ENCODE measurements at regions not wholly inside any gene's neighbourhood (a gene's known extent, or its start where the extent isn't known, plus 50 kb on each side); places are given as distances from the start of the nearest gene placed in this dataset.

DNA sequence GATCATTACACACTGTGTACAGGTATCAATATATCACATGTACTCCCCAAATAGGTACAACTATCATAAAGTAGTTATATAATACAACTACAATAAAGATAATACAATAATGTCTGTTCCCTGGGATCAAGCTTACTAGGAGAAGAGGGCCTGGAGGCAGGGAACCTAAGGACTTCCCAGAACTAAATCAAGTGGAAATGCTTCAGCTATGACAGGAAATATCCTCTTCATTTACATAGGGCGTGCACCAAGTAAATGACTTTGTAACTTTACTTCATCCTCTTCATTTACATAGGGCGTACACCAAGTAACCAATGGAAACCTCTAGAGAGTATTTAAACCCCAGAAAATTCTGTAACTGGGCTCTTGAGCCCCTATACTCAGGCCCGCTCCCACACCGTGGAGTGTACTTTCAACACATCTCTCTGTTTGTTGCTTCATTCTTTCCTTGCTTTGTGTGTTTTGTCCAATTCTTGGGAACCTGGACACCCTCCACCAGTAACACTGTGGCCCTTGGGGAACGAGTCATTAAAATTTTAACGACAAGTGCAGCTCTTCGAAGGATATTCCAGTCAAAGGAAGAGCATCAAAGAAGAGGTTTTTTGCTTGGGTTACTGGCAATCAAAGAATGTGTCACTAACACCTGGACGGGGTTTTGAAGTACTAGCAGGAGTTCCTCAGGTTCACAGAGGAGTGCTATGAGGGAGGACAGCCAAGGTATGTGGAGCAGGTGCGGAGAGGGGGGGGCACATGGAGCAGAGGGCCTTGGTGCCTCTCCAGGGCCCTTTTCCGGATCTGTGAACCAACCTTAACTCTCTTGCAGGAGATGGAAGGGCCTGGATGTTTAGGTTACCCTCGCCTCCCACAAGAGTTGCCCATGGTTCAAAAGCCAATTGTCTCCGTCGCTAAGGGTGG lies 106.6 kb upstream of the DAP start:
- Mint-ChIP-seq H3K36me3 (ENCODE audit: low read depth) (no peaks in the 10 kb centered on the region), H3K27me3 (peaks cover 2% of the 10 kb centered on the region)
- CTCF ChIA-PET, result no interaction called here

DNA sequence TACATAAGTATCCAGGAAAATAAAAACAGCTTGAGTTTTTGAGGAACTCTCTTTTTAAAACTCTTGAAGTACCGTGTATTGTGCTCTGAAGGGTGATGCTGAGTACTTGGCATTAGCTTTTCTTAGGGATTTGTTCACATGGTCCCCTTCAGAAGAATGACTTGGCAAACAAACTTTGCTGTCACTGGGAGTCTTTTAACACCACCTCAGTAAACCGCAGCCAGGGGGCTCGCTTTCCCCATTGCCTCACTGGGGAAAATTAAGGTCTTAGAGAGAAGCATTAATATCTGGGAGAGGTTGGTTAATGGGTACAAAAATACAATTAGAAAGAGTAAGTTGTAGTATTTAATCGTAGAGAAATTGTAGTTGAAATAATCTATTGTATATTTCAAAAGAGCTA lies 105.9 kb upstream of the DAP start:
- H3K4me3 Mint-ChIP-seq, result no peak overlapping the region
- peaks cover 2% of the 10 kb centered on the region for H3K27me3 Mint-ChIP-seq
- ChIA-PET POLR2A (no interaction called here), CTCF (no interaction called here)
- no peak for DNase-seq
- H3K27ac Mint-ChIP-seq, result no peak overlapping the region
- H3K4me1 Mint-ChIP-seq, result no peaks in the 10 kb centered on the region
- no peaks in the 10 kb centered on the region for H3K36me3 Mint-ChIP-seq (ENCODE audit: low read depth)
- H3K9me3 Mint-ChIP-seq, result no peaks in the 10 kb centered on the region

More for the DNA sequence above, 106.6 kb upstream of the DAP start:
- no peak for DNase-seq
- Mint-ChIP-seq H3K27ac (no peak overlapping the region), H3K4me3 (no peak overlapping the region), H3K4me1 (no peaks in the 10 kb centered on the region), H3K9me3 (no peaks in the 10 kb centered on the region)
- POLR2A ChIA-PET, result no interaction called here

DNA sequence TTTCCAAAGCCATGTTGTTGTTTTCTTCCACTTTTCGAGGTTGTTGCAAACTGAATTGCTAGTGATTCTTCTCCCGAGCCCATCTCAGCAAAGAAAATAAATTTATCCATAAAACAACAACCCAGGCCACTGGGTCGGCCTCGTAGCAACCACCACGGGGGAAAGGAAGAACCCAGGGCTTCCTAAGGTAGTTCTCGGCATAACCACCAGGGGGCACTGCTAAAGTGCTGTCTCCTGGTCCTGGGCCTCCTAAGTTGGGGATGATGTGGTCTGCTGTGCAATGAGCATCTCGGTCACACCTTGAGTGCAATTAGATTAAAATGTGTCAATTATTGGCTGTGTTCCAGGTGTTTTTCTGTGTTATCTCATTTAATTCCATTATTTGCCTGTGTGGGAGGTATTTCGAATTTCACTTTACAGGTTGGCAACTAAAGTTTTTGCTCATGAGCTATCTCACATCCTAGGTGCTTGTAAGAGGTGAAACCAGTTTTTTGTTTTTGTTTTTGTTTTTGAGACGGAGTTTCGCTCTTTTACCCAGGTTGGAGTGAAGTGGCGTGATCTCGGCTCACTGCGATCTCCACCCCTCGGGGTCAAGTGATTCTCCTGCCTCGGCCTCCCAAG lies 102.8 kb upstream of the DAP start:
- Mint-ChIP-seq H3K4me3 (no peak overlapping the region), H3K36me3 (ENCODE audit: low read depth) (no peaks in the 10 kb centered on the region), H3K27me3 (peaks cover 2% of the 10 kb centered on the region), H3K4me1 (no peaks in the 10 kb centered on the region), H3K27ac (no peak overlapping the region), H3K9me3 (no peaks in the 10 kb centered on the region)
- CTCF ChIA-PET, result interaction anchor here (0.9 kb wide), 1 partner anchor 9 kb away, joined by 3 read pairs; no protein-coding TSS in a partner anchor
- POLR2A ChIA-PET, result no interaction called here
- peak; percentile 59 for DNase-seq

DNA sequence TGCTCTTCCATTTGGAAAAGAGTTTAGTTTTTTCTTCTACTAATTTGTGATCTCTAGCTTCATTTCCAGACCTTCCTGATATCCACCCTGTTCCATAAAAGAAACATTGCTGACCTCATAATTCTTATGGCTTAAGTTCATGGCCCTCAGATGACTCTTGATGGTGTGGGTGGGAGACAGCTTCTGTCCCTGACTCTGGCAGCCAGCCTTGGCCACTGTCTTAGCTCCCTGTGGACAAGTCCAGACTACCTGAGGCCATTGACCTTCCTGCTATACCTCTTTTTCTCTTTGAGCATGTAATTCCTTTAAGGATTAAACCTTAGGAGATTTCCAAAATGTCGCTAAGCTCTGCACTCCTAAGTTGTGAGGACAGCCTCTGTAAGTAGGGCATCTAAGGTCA lies 101.1 kb upstream of the DAP start:
- CTCF ChIA-PET, result no interaction called here
- POLR2A ChIA-PET, result interaction anchor here (0.7 kb wide), 1 partner anchor 411 kb away, joined by 4 read pairs; no protein-coding TSS in a partner anchor
- DNase-seq, result no peak
- H3K36me3 Mint-ChIP-seq (ENCODE audit: low read depth), result no peaks in the 10 kb centered on the region
- no peaks in the 10 kb centered on the region for H3K9me3 Mint-ChIP-seq
- H3K4me3 Mint-ChIP-seq, result no peak overlapping the region
- no peaks in the 10 kb centered on the region for H3K4me1 Mint-ChIP-seq
- peaks cover 7% of the 10 kb centered on the region for H3K27me3 Mint-ChIP-seq
- H3K27ac Mint-ChIP-seq, result no peak overlapping the region

DNA sequence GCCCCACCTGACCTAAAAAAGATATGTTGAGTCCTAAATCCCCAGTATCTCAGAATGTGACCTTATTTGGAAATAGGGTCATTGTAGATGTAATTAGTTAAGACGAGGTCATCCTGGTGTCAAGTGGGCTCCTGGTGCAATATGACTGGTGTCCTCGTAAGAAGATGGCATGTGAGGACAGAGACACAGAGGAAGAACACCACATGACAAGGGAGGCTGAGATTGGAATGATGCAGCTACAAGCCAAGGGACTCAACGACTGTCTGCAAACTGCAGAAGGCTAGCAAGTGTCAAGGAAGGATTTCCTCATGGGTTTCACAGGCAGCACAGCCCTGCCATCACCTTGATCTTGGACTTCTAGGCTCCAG lies 100.4 kb upstream of the DAP start:
- Mint-ChIP-seq H3K9me3 (no peaks in the 10 kb centered on the region), H3K27ac (no peak overlapping the region), H3K4me3 (no peak overlapping the region), H3K36me3 (ENCODE audit: low read depth) (no peaks in the 10 kb centered on the region), H3K4me1 (no peaks in the 10 kb centered on the region), H3K27me3 (peaks cover 7% of the 10 kb centered on the region)
- ChIA-PET CTCF (interaction anchor here (1.1 kb wide), 1 partner anchor 360 kb away, joined by 3 read pairs; no protein-coding TSS in a partner anchor), POLR2A (interaction anchor here (0.7 kb wide), 1 partner anchor 410 kb away, joined by 4 read pairs; no protein-coding TSS in a partner anchor)
- DNase-seq, result no peak

DNA sequence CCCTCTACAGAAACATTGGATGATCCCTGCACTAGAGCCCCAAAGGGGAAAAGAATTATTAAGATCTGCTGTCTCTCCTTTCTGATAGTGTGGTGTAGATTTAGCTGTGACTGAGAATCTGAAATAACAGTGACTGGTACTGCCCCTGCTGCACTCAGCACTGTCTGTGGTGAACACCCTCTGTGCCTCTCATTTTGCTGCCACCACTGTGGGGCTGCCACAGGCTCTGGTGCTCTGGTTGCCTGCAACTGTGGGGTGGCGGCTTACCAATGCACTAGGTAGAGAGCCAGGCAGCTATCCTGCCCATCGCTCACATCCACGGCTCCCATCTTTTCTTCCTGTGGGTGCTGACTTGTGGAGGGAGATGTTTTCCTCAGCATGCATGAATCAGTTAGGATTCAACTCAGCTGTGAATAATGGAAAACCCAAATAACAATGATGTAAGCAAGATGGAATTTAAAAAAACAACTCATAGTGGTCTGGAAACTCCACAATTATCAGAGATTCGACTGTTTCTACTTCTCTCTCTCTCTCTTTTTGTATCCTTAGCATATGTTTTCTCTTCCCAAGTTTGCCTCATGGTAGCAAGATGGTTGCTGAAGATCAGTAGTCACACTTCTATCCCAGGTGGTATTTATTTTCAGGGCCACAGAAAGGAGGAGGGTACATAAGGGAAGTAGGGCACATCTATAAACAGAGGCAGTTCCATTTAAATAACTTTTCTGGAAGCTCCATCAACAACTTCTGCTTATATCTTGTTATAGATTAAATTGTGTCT lies 99.8 kb upstream of the DAP start:
- no peak for DNase-seq

DNA sequence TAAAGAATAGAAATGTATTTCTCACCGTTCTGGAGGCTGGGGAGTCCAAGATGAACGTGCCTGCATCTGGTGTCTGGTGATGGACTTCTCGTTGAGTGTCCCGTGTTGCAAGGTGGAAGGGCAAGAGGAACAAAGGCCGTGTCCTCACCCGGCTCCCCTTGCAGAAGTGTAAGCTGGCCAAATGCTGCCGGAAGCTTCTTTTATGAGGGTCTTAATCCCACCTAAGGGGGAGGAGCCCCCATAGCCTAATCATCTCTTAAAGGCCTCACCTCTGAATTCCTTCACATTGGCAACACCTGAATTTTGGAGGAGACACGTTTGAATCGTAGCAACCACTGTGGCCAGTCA lies 99.1 kb upstream of the DAP start:
- Mint-ChIP-seq H3K4me1 (no peaks in the 10 kb centered on the region), H3K27ac (no peak overlapping the region), H3K27me3 (peaks cover 7% of the 10 kb centered on the region), H3K9me3 (no peaks in the 10 kb centered on the region), H3K4me3 (no peak overlapping the region), H3K36me3 (ENCODE audit: low read depth) (no peaks in the 10 kb centered on the region)
- ChIA-PET POLR2A (no interaction called here), CTCF (interaction anchor here (1.1 kb wide), 1 partner anchor 359 kb away, joined by 3 read pairs; no protein-coding TSS in a partner anchor)
- DNase-seq, result no peak

More for the DNA sequence above, 99.8 kb upstream of the DAP start:
- ChIA-PET POLR2A (no interaction called here), CTCF (interaction anchor here (1.1 kb wide), 1 partner anchor 360 kb away, joined by 3 read pairs; no protein-coding TSS in a partner anchor)
- no peaks in the 10 kb centered on the region for H3K36me3 Mint-ChIP-seq (ENCODE audit: low read depth)
- H3K4me1 Mint-ChIP-seq, result no peaks in the 10 kb centered on the region
- peaks cover 7% of the 10 kb centered on the region for H3K27me3 Mint-ChIP-seq
- no peaks in the 10 kb centered on the region for H3K9me3 Mint-ChIP-seq
- H3K27ac Mint-ChIP-seq, result no peak overlapping the region
- no peak overlapping the region for H3K4me3 Mint-ChIP-seq

DNA sequence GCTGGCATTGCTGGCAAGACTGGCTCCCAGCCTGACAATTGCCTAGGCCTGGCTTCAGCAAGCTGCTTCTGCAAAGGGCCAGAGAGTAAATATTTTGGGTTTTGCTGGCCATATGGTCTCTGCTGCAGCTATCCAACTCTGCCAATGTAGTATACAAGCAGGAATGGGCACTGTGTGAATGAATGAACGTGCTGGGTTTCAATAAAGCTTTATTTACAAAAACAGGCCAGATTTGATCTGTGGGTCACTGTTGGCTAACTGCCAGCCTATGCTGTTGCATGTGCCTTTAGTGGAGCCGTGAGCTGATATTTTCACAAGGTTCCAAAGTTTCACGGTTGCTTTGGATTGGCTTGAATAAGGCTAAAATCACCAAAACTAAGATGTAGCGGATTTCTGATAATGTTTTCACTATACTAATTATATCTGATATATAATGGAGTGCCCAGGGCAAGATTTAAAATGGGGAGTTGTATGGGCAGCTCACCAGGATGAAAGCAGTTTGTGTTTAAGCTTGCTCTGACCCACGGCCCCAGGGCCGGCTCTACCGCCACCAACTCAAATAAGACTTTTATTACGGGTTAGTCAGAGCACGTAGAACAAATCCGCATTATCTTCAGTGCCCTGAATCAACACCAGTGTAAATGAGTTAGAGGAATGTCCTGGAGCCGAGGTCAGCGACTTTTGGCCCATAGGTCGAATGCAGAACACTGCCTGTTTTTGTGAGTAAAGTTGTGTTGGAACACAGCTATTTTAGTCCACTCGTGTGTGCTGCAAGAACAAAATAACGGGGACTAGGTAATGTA lies 98.6 kb upstream of the DAP start:
- Mint-ChIP-seq H3K9me3 (no peaks in the 10 kb centered on the region), H3K27ac (no peak overlapping the region), H3K27me3 (peaks cover 7% of the 10 kb centered on the region), H3K4me3 (no peak overlapping the region), H3K36me3 (ENCODE audit: low read depth) (no peaks in the 10 kb centered on the region), H3K4me1 (no peaks in the 10 kb centered on the region)
- DNase-seq, result no peak
- POLR2A ChIA-PET, result no interaction called here
- CTCF ChIA-PET, result no interaction called here

DNA sequence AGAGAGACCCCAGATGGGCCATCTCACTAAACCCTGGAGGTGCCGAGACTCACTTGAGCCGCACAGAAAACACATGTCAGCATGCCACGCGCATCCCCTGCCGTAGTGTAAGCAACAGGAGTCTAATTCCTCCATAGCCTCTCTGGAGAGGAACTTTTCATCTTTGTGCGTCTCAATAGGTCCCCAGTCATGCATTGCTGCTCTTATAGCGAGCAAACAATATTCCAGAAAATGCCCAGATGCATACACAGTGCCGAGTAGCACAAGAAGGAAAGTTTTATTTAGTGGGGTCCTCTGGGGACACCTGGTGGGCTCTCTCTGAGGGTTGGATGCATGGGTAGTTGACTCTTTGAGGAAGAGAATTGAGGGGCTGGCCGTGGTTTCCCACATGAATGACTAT lies 97.9 kb upstream of the DAP start:
- CTCF ChIA-PET, result no interaction called here
- H3K36me3 Mint-ChIP-seq (ENCODE audit: low read depth), result no peaks in the 10 kb centered on the region
- H3K27me3 Mint-ChIP-seq, result peaks cover 7% of the 10 kb centered on the region
- no peak for DNase-seq
- no peaks in the 10 kb centered on the region for H3K4me1 Mint-ChIP-seq
- H3K9me3 Mint-ChIP-seq, result no peaks in the 10 kb centered on the region
- no peak overlapping the region for H3K4me3 Mint-ChIP-seq
- POLR2A ChIA-PET, result no interaction called here
- no peak overlapping the region for H3K27ac Mint-ChIP-seq

DNA sequence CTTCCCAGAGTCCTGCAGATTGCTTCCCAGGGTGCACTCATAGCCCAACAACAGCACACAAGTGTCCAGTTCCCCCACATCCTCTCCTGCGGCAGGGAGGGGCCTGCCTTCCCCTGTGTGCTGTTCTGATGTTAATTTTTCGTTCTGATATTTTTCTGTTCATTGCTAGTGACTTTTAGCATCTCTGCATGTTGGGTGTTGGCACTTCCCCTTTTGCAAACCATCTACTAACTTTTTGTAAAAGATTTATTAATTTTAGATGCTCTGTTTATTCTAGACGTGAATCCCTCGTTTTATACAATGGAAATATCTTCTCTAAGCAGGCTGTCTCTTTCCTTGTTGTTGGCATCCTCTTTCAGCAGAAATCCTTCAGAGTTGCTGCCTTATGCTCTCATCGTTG lies 97.3 kb upstream of the DAP start:
- Mint-ChIP-seq H3K4me3 (no peak overlapping the region), H3K27ac (no peak overlapping the region), H3K36me3 (ENCODE audit: low read depth) (no peaks in the 10 kb centered on the region), H3K27me3 (peaks cover 7% of the 10 kb centered on the region), H3K4me1 (no peaks in the 10 kb centered on the region), H3K9me3 (no peaks in the 10 kb centered on the region)
- CTCF ChIA-PET, result no interaction called here
- POLR2A ChIA-PET, result no interaction called here
- no peak for DNase-seq

DNA sequence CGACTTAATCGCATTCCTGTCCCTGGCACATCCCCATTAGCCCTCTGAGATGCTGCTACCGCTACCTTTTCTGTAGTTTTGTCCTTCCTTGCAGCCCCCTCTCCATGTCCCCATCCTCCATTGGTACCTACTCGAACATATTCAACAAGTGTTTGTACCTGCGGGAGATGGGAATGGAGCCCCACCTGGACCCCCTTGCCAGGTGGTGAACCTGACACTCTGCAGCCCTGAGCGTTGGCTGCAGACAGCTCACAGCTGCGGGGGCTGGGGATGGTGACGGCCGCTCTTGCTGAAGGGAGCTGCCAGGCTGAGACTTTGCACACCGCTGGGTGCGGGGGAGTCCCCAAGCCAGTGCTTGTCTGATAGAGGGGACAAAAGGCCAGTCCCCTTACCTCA lies 96.3 kb upstream of the DAP start:
- H3K36me3 Mint-ChIP-seq (ENCODE audit: low read depth), result no peaks in the 10 kb centered on the region
- DNase-seq, result no peak
- H3K4me3 Mint-ChIP-seq, result no peak overlapping the region
- ChIA-PET POLR2A (no interaction called here), CTCF (no interaction called here)
- H3K4me1 Mint-ChIP-seq, result no peaks in the 10 kb centered on the region
- H3K27ac Mint-ChIP-seq, result no peak overlapping the region
- H3K9me3 Mint-ChIP-seq, result no peaks in the 10 kb centered on the region
- peaks cover 7% of the 10 kb centered on the region for H3K27me3 Mint-ChIP-seq

DNA sequence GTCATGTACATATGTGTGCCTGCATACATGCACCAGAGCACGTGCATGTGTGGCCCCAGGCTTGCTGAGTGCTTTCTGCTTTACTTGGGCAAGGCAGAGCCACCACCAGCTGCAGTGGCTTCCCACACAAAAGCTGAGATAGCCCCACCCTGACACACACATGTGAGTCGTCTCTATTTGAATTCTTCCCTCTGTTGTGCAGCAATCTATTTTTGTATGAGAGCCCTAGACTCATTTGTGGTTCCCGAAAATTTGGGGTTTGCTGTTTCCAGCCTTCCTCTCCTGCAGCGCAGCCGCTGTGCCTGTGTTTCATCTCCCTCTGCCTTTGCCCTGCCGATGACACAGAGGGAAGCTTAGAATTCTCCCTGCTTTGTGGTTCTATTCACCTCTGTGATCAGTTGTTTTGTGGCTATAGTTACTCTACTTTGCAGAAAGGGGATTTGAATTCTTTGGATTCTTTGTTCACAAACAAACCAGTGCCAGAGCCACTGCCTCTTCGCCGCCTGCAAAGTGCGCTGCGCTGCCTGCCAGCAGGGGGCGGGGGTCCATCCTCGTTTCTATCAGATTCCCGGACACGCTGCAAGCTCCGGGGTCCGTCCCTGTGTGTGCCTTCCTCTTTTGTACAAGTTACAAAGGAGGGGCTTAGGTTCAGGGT lies 95.8 kb upstream of the DAP start:
- Mint-ChIP-seq H3K27me3 (peaks cover 7% of the 10 kb centered on the region), H3K4me3 (no peak overlapping the region), H3K36me3 (ENCODE audit: low read depth) (no peaks in the 10 kb centered on the region), H3K4me1 (no peaks in the 10 kb centered on the region), H3K27ac (no peak overlapping the region), H3K9me3 (no peaks in the 10 kb centered on the region)
- POLR2A ChIA-PET, result no interaction called here
- CTCF ChIA-PET, result no interaction called here
- DNase-seq, result peak; percentile 16

All from activated CD4-positive, alpha-beta T cell treated with anti-CD3 and anti-CD28 coated beads, Interleukin-2, amount 10 ng/mL, durations not matched to agents 7 days and 5 days (primary cell).